ENCODE measurements at regions not wholly inside any gene's neighbourhood (a gene's known extent, or its start where the extent isn't known, plus 50 kb on each side); places are given as distances from the start of the nearest gene placed in this dataset.
"Not testable (repeated sequence)": the region's sequence is repeated elsewhere in the genome, so short reads cannot be mapped to it uniquely, and the experiment has no call there.

DNA sequence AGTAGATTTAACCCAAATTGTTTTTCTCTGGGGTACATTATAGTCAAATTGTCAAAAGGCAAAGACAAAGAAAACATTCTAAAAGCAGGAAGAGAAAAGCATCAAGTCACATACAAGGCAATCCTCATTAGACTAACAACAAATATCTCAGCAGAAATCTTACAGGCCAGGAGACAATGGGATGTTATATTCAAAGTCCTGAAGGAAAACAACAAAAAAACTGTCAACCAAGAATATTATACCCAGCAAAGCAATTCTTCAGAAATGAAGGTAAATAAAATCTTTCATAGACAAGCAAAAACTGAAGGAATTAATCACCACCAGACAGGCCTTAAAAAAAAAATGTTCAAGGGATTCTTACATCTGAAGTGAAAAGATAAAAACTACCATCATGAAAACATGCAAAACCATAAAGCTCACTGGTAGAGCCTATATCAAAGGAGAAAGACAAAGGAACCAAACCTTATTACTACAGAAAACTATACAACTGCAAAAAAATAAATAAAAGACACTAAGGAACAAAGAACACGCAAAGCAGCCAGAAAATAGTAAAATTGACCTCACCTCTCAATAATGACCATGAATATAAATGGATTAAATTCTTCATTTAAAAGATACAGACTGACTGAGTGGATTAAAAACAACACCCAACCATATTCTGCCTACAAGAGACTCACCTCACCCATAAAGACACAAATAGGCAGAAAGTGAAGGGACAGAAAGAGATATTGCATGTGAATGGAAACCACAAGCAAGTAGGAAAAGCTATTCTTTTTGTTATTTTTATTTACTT lies 113.8 kb upstream of the ZC3H11B start:
- CTCF ChIA-PET = no interaction called here
- intact Hi-C loops (cut with micrococcal nuclease) = no loop called here
- Mint-ChIP-seq H3K4me1 (ENCODE audit: low read depth) (no peaks in the 10 kb centered on the region), H3K27me3 (ENCODE audit: low read depth) (no peaks in the 10 kb centered on the region), H3K4me3 (no peak overlapping the region), H3K27ac (no peak overlapping the region), H3K36me3 (ENCODE audit: low read depth) (peaks cover 4% of the 10 kb centered on the region), H3K9me3 (peaks cover 38% of the 10 kb centered on the region)
- DNase-seq = no peak

GRCh38 chr1:219724440-219724839 lies 111.5 kb upstream of the ZC3H11B start:
- no peaks in the 10 kb centered on the region for H3K4me1 Mint-ChIP-seq (ENCODE audit: low read depth)
- H3K27me3 Mint-ChIP-seq (ENCODE audit: low read depth) = no peaks in the 10 kb centered on the region
- no peak for DNase-seq
- H3K36me3 Mint-ChIP-seq (ENCODE audit: low read depth) = peaks cover 4% of the 10 kb centered on the region
- CTCF ChIA-PET = no interaction called here
- H3K4me3 Mint-ChIP-seq = no peak overlapping the region
- no peak overlapping the region for H3K27ac Mint-ChIP-seq
- H3K9me3 Mint-ChIP-seq = peaks cover 40% of the 10 kb centered on the region
- intact Hi-C loops (cut with micrococcal nuclease) = no loop called here

- Mint-ChIP-seq H3K4me1 (ENCODE audit: low read depth) (no peaks in the 10 kb centered on the region), H3K36me3 (ENCODE audit: low read depth) (no peaks in the 10 kb centered on the region), H3K27ac (no peak overlapping the region), H3K27me3 (ENCODE audit: low read depth) (no peaks in the 10 kb centered on the region), H3K9me3 (peaks cover 1% of the 10 kb centered on the region), H3K4me3 (no peak overlapping the region)
- DNase-seq = no peak
- CTCF ChIA-PET = interaction anchor here (0.6 kb wide), 1 partner anchor 30 kb away, joined by 4 read pairs; no protein-coding TSS in a partner anchor
- intact Hi-C loops (cut with micrococcal nuclease) = no loop called here
These were observed 104.6 kb upstream of the ZC3H11B start for GRCh38 chr1:219717536-219717935.

DNA sequence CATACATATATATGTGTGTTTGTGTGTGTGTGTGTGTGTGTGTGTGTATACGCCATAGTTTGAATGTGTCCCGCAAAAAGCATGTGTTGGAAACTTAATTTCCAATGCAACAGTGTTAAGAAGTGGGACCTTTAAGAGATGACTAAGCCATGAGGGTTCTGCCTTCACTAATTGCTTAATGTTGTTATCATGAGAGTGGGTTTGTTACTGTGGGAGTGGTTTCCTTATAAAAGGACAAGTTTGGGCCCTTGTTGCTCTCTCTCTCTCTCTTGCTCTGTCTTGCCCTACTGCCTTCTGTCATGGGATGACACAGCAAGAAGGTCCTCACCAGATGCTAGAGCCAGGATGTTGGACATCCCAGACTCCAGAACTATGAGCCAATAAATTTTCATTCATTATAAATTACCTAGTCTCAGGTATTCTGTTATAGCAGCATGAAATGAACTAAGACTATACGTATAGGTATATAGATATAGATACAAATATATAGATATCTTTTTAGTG lies 103.8 kb upstream of the ZC3H11B start:
- CTCF ChIA-PET = no interaction called here
- Mint-ChIP-seq H3K27ac (no peak overlapping the region), H3K27me3 (ENCODE audit: low read depth) (no peaks in the 10 kb centered on the region), H3K4me3 (no peak overlapping the region), H3K36me3 (ENCODE audit: low read depth) (no peaks in the 10 kb centered on the region), H3K9me3 (peaks cover 1% of the 10 kb centered on the region), H3K4me1 (ENCODE audit: low read depth) (no peaks in the 10 kb centered on the region)
- DNase-seq = no peak
- intact Hi-C loops (cut with micrococcal nuclease) = no loop called here

DNA sequence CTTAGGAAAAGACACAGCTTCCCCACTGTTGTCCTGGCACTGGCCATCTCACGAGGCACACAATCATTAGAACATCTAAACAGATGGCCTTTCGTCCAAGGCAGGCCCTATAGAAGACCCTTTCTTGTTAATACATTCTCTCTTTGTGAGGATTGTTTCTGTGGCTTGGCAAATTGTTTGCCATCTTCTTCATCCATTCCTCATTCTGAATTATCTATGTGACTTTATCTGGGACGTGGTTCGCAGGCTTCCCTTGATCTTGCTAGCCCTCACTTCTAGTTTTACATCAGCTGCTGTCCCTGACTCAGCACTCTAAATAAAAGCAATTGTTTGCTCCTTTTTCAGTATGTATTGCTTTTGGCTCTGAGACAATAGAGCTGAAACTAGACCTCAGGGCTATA lies 101.1 kb upstream of the ZC3H11B start:
- H3K4me3 Mint-ChIP-seq = no peak overlapping the region
- CTCF ChIA-PET = no interaction called here
- intact Hi-C loops (cut with micrococcal nuclease) = no loop called here
- no peak for DNase-seq
- no peaks in the 10 kb centered on the region for H3K9me3 Mint-ChIP-seq
- no peaks in the 10 kb centered on the region for H3K36me3 Mint-ChIP-seq (ENCODE audit: low read depth)
- no peaks in the 10 kb centered on the region for H3K27me3 Mint-ChIP-seq (ENCODE audit: low read depth)
- H3K4me1 Mint-ChIP-seq (ENCODE audit: low read depth) = no peaks in the 10 kb centered on the region
- no peak overlapping the region for H3K27ac Mint-ChIP-seq

DNA sequence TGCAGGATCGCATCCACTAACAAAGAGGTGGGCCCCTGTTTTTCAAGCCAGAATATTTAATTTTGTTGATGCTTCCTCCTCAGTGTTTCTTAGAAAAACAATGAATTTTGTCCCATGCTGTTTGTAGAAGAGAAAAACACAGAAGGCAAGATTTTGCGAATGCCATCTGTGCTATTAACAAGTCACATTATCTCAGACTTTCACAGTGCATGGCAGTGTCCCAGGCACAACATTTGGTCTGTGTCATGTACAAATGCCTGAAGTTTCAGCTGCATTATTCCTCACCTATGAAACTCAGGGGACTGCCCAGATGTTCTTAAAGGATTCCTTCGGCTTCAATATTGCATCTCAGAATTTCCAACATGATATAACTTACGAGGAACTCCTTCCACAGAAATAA lies 99.6 kb upstream of the ZC3H11B start:
- no peak for DNase-seq
- intact Hi-C loops (cut with micrococcal nuclease) = no loop called here
- H3K4me1 Mint-ChIP-seq (ENCODE audit: low read depth) = no peaks in the 10 kb centered on the region
- no peak overlapping the region for H3K27ac Mint-ChIP-seq
- H3K4me3 Mint-ChIP-seq = no peak overlapping the region
- H3K36me3 Mint-ChIP-seq (ENCODE audit: low read depth) = no peaks in the 10 kb centered on the region
- H3K27me3 Mint-ChIP-seq (ENCODE audit: low read depth) = no peaks in the 10 kb centered on the region
- no peaks in the 10 kb centered on the region for H3K9me3 Mint-ChIP-seq
- CTCF ChIA-PET = no interaction called here

GRCh38 chr1:219710529-219711194 lies 97.8 kb upstream of the ZC3H11B start:
- Mint-ChIP-seq H3K4me3 (no peak overlapping the region), H3K27me3 (ENCODE audit: low read depth) (no peaks in the 10 kb centered on the region), H3K4me1 (ENCODE audit: low read depth) (no peaks in the 10 kb centered on the region), H3K27ac (no peak overlapping the region), H3K36me3 (ENCODE audit: low read depth) (no peaks in the 10 kb centered on the region), H3K9me3 (peaks cover 4% of the 10 kb centered on the region)
- no peak for DNase-seq
- CTCF ChIA-PET = no interaction called here
- intact Hi-C loops (cut with micrococcal nuclease) = no loop called here

- H3K27me3 Mint-ChIP-seq (ENCODE audit: low read depth) = no peaks in the 10 kb centered on the region
- H3K36me3 Mint-ChIP-seq (ENCODE audit: low read depth) = no peaks in the 10 kb centered on the region
- H3K9me3 Mint-ChIP-seq = peaks cover 4% of the 10 kb centered on the region
- H3K4me3 Mint-ChIP-seq = no peak overlapping the region
- H3K4me1 Mint-ChIP-seq (ENCODE audit: low read depth) = no peaks in the 10 kb centered on the region
- CTCF ChIA-PET = no interaction called here
- H3K27ac Mint-ChIP-seq = no peak overlapping the region
- intact Hi-C loops (cut with micrococcal nuclease) = no loop called here
- no peak for DNase-seq
These were observed 96.1 kb upstream of the ZC3H11B start for GRCh38 chr1:219708919-219709543.

- H3K27ac Mint-ChIP-seq; CTCF ChIA-PET; H3K36me3 Mint-ChIP-seq (ENCODE audit: low read depth): not testable (repeated sequence)
These were observed 95.0 kb upstream of the ZC3H11B start for GRCh38 chr1:219707885-219708284.

DNA sequence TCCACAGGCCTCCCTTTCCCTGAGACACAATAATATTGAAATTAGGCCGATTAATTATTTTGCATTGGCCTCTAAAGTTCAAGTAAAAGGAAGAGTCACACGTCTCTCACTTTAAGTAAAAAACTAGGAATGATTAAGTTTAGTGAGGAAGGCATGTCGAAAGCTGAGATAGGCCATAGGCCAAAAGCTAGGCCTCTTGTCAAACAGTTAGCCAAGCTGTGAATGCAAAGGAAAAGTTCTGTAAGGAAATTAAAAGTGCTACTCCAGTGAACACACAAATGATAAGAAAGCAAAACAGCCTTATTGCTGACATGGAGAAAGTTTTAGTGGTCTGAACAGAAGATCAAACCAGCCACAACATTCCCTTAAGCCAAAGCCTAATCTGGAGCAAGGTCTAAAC lies 91.4 kb upstream of the ZC3H11B start:
- DNase-seq; CTCF ChIA-PET; H3K4me1 Mint-ChIP-seq (ENCODE audit: low read depth); H3K27ac Mint-ChIP-seq; intact Hi-C loops (cut with micrococcal nuclease); H3K27me3 Mint-ChIP-seq (ENCODE audit: low read depth); H3K36me3 Mint-ChIP-seq (ENCODE audit: low read depth); H3K9me3 Mint-ChIP-seq; H3K4me3 Mint-ChIP-seq: not testable (repeated sequence)

More at GRCh38 chr1:219707885-219708284, 95.0 kb upstream of the ZC3H11B start:
- DNase-seq; intact Hi-C loops (cut with micrococcal nuclease); H3K9me3 Mint-ChIP-seq; H3K4me3 Mint-ChIP-seq; H3K27me3 Mint-ChIP-seq (ENCODE audit: low read depth); H3K4me1 Mint-ChIP-seq (ENCODE audit: low read depth): not testable (repeated sequence)

GRCh38 chr1:219703368-219703639 lies 90.4 kb upstream of the ZC3H11B start:
- Mint-ChIP-seq H3K27ac (no peak overlapping the region), H3K9me3 (peaks cover 4% of the 10 kb centered on the region), H3K36me3 (ENCODE audit: low read depth) (no peaks in the 10 kb centered on the region), H3K4me3 (no peak overlapping the region), H3K27me3 (ENCODE audit: low read depth) (no peaks in the 10 kb centered on the region), H3K4me1 (ENCODE audit: low read depth) (no peaks in the 10 kb centered on the region)
- intact Hi-C loops (cut with micrococcal nuclease) = no loop called here
- no peak for DNase-seq
- CTCF ChIA-PET = no interaction called here

GRCh38 chr1:219701476-219701875 lies 88.6 kb upstream of the ZC3H11B start:
- DNase-seq = no peak
- Mint-ChIP-seq H3K4me3 (no peak overlapping the region), H3K36me3 (ENCODE audit: low read depth) (no peaks in the 10 kb centered on the region), H3K27me3 (ENCODE audit: low read depth) (no peaks in the 10 kb centered on the region), H3K9me3 (peaks cover 2% of the 10 kb centered on the region), H3K27ac (no peak overlapping the region), H3K4me1 (ENCODE audit: low read depth) (no peaks in the 10 kb centered on the region)
- CTCF ChIA-PET = no interaction called here
- intact Hi-C loops (cut with micrococcal nuclease) = no loop called here

DNA sequence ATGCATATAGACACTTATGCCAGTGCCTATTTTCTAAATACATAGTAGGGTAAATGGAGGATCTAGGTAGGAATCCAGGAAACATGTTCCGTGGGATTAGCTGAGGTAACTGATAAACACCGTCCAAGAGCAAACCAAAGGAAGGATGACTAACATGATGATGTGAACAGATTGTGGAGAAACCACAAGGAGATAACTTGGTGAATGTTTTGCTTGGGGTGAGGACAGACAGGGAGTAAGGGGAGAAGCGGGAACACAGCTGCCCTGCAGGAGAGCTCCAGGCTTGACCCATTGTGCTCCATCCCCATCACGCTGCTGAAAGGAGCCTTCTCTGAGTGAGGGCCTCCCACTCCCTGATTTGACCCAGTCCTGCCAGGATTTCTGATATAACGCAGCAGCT lies 87.0 kb upstream of the ZC3H11B start:
- no peaks in the 10 kb centered on the region for H3K4me1 Mint-ChIP-seq (ENCODE audit: low read depth)
- H3K36me3 Mint-ChIP-seq (ENCODE audit: low read depth) = no peaks in the 10 kb centered on the region
- intact Hi-C loops (cut with micrococcal nuclease) = no loop called here
- no peaks in the 10 kb centered on the region for H3K27me3 Mint-ChIP-seq (ENCODE audit: low read depth)
- CTCF ChIA-PET = no interaction called here
- DNase-seq = no peak
- H3K9me3 Mint-ChIP-seq = no peaks in the 10 kb centered on the region
- no peak overlapping the region for H3K4me3 Mint-ChIP-seq
- no peak overlapping the region for H3K27ac Mint-ChIP-seq
